GM12878 (cell line): ENCODE measurements at regions not wholly inside any gene's neighbourhood (a gene's known extent, or its start where the extent isn't known, plus 50 kb on each side); places are given as distances from the start of the nearest gene placed in this dataset.

Experiments
- ATAC-seq: fragments of 200-7000 bp; cut with Tn5 transposase; 3 replicates; pipeline ENCODE4 v1.9.1; 2020; ENCODE audit warnings: mild to moderate bottlenecking, moderate library complexity
- BruUV-seq: library from RNA; stranded (reverse); fragments of 400-500 nt; replicated peaks from 2 replicates; lab custom pipeline; 2021; lab: Mats Ljungman, UMichigan
- CTCF ChIA-PET: fragments of 300-600 bp; sonication (Branson Sonifier 250); formaldehyde crosslinking; extraction: SDS; loops from one replicate; lab custom pipeline; 2021; ENCODE audit warnings: inconsistent platforms; lab: Yijun Ruan, JAX
- POLR2A ChIA-PET: fragments of 350-600 bp; formaldehyde crosslinking; extraction: SDS; loops from one replicate; lab custom pipeline; 2021; ENCODE audit warnings: inconsistent platforms; lab: Charles Lee
- RAD21 ChIA-PET: fragments of 300-600 bp; sonication (Branson Sonifier 250); formaldehyde crosslinking; loops from one replicate; lab custom pipeline; 2023; ENCODE audit warnings: antibody characterized with exemption; ENCODE audit not compliant: unreplicated experiment; lab: Charles Lee
- SMC1A ChIA-PET: fragments of 300-600 bp; sonication (Branson Sonifier 250); formaldehyde crosslinking; loops from one replicate; lab custom pipeline; 2023; ENCODE audit not compliant: unreplicated experiment, uncharacterized antibody; lab: Charles Lee
- DNase-seq: peaks from one replicate; pipeline ENCODE4 v3.0.0-alpha.2; 2011; ENCODE audit warnings: low read depth, low spot score
- FAIRE-seq: peaks from 3 replicates; lab custom pipeline; 2011; peaks lifted over from hg19 to GRCh38; lab: Jason Lieb, UNC
- H2AFZ ChIP-seq: 2 replicates; pipeline ENCODE4 v1.6.0; 2011; ENCODE audit warnings: low read depth, low read length, control low read depth; ENCODE audit not compliant: control insufficient read depth
- H3K27ac ChIP-seq: 2 replicates; pipeline ENCODE4 v1.5.1; 2011; ENCODE audit warnings: control low read depth; ENCODE audit not compliant: control insufficient read depth, insufficient read depth
- H3K27me3 ChIP-seq, 2 experiments: replicated peaks in 1 of 2; 2 replicates each; pipeline versions ENCODE4 v1.6.0 to v1.6.1; 2011; ENCODE audit warnings: low read length in 1 of 2; ENCODE audit not compliant: control insufficient read depth in 2 of 2, insufficient read depth in 2 of 2
- H3K36me3 ChIP-seq, 2 experiments: 2 replicates each; pipeline ENCODE4 v1.5.1; 2011; ENCODE audit warnings: low read length in 1 of 2; ENCODE audit not compliant: control insufficient read depth in 2 of 2, insufficient read depth in 2 of 2
- H3K4me1 ChIP-seq: 2 replicates; pipeline ENCODE4 v1.6.1; 2011; ENCODE audit warnings: mild to moderate bottlenecking, low read length, moderate library complexity, mixed read lengths; ENCODE audit not compliant: control insufficient read depth, insufficient read depth
- H3K4me2 ChIP-seq: 2 replicates; pipeline ENCODE4 v1.6.0; 2011; ENCODE audit warnings: control low read depth; ENCODE audit not compliant: control insufficient read depth, insufficient read depth
- H3K4me3 ChIP-seq: fragments of 200-600 bp; sonication (generic); 2 replicates; pipeline ENCODE4 v1.5.1; 2016
- H3K79me2 ChIP-seq: 2 replicates; pipeline ENCODE4 v1.6.0; 2011; ENCODE audit warnings: low read length; ENCODE audit not compliant: control insufficient read depth, insufficient read depth
- H3K9ac ChIP-seq: 2 replicates; pipeline ENCODE4 v1.8.0; 2011; ENCODE audit warnings: low read length, control low read depth, mixed read lengths; ENCODE audit not compliant: control insufficient read depth, insufficient read depth
- H3K9me3 ChIP-seq: replicated peaks from 3 replicates; pipeline ENCODE4 v1.5.1; 2011; ENCODE audit warnings: mild to moderate bottlenecking, low read length; ENCODE audit not compliant: control insufficient read depth, insufficient read depth
- H4K20me1 ChIP-seq: 2 replicates; pipeline ENCODE4 v1.6.0; 2011; ENCODE audit not compliant: control insufficient read depth, insufficient read depth
- CHD2 ChIP-seq: IDR thresholded peaks from 2 replicates; pipeline ENCODE4 v1.6.1; 2011; ENCODE audit warnings: low read depth, low read length, improper control_type of control experiment, borderline replicate concordance
- PBX3 ChIP-seq: IDR thresholded peaks from 2 replicates; pipeline ENCODE4 v1.6.1; 2011; ENCODE audit warnings: mild to moderate bottlenecking, low read depth, low read length, moderate library complexity; ENCODE audit not compliant: insufficient replicate concordance
- PKNOX1 ChIP-seq: fragments of 450-650 bp; IDR thresholded peaks from 2 replicates; pipeline ENCODE4 v1.6.1; 2016; ENCODE audit warnings: mild to moderate bottlenecking
- SREBF1 ChIP-seq: IDR thresholded peaks from 2 replicates; pipeline ENCODE4 v1.6.1; 2012; ENCODE audit warnings: mild to moderate bottlenecking, low read length
- WGBS: methylation state at CpG from one replicate; pipeline ENCODE4 v1.1.6; 2016; ENCODE audit warnings: low lambda C conversion rate; ENCODE audit not compliant: insufficient replicate concordance, insufficient coverage; ENCODE audit errors: missing lambda C conversion rate; 5-methylcytosine and 5-hydroxymethylcytosine counted together
- in situ Hi-C: fragments of 300-500 bp; cut with MboI; formaldehyde crosslinking; loops from 9 replicates; pipeline ENCODE4 v1.14.3; 2018; ENCODE audit warnings: mixed read lengths
- intact Hi-C: fragments of 100-400 bp; cut with micrococcal nuclease; formaldehyde crosslinking; loops from one replicate; pipeline ENCODE4 v1.14.2; 2022; ENCODE audit not compliant: unreplicated experiment

- WGBS, result 11% methylated on average over 4 of the region's 4 CpGs
- Histone ChIP-seq H3K4me3 (no peak overlapping the region), H3K79me2 (no peaks in the 10 kb centered on the region), H3K4me2 (no peak overlapping the region), H3K4me1 (no peaks in the 10 kb centered on the region), H3K36me3 (no peaks in the 10 kb centered on the region), H4K20me1 (no peaks in the 10 kb centered on the region), H3K27me3 (no peaks in the 10 kb centered on the region; a peak in 1 of 4 replicates), H3K9ac (no peak overlapping the region), H3K9me3 (no peaks in the 10 kb centered on the region), H3K27ac (no peak overlapping the region), H2AFZ (no peak overlapping the region)
- no TSS peak for BruUV-seq
- peak; percentile 27 for FAIRE-seq
- CTCF ChIA-PET, result interaction anchor here (0.6 kb wide), 1 partner anchor 1890 kb away, joined by 3 read pairs; no protein-coding TSS in a partner anchor
- ATAC-seq, result no peak
- no peak for DNase-seq
- RAD21 ChIA-PET, result no interaction called here
- SMC1A ChIA-PET, result interaction anchor here (0.6 kb wide), 1 partner anchor 619 kb away, joined by 3 read pairs; no protein-coding TSS in a partner anchor
- POLR2A ChIA-PET, result no interaction called here
- TF ChIP-seq CHD2, result no peak
- no peak for TF ChIP-seq SREBF1
- TF ChIP-seq PKNOX1, result peak; percentile 85
- TF ChIP-seq PBX3, result peak; percentile 61
- in situ Hi-C loops, result no loop called here
- intact Hi-C loops, result no loop called here
These were observed 230.2 kb downstream of the CDCA7 start for GRCh38 chr2:173584676-173585458.
